ENCODE measurements at regions not wholly inside any gene's neighbourhood (a gene's known extent, or its start where the extent isn't known, plus 50 kb on each side); places are given as distances from the start of the nearest gene placed in this dataset.
A peak's percentile ranks its signal among the peaks of the same experiment; 100 is the strongest.

DNA sequence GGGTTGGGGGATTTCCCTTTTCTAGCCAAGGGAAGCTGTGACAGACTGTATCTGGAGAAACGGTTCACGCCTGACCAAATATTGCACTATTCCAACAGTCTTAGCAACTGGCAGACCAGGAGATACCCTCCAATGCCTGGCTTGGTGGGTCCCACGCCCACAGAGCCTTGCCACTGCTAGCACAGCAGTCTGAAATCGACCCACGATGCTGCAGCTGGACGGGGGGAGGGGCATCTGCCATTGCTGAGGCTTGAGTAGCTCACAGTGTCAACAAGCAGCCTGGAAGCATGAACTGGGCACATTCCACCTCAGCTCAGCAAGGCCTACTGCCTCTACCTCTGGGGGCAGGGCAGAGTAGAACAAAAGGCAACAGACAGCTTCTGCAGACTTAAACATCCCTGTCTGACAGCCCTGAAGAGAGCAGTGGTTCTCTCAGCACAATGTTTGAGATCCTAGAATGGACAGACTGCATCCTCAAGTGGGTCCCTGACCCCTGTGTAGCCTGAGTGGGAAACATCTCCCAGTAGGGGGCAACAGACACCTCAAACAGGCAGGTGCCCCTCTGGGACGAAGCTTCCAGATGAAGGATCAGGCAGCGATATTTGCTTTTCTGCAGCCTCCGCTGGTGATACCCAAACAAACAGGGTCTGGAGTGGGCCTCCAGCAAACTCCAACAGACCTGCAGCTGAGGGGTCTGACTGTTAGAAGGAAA lies 89.9 kb upstream of the ECI2 start:
- POLR2A ChIA-PET, result interaction anchor here (0.6 kb wide), 1 partner anchor 21 kb away, joined by 3 read pairs; no protein-coding TSS in a partner anchor
- Histone ChIP-seq H3K9me1 (replicated peaks; ENCODE audit: control insufficient read depth, extremely low read depth, insufficient read depth, low read length) (no peaks in the 10 kb centered on the region), H3K27ac (ENCODE audit: insufficient read depth, low read depth, low read length) (no peak overlapping the region), H3K4me1 (ENCODE audit: control insufficient read depth, extremely low read depth, insufficient read depth, low read length) (no peaks in the 10 kb centered on the region), H3K36me3 (ENCODE audit: control insufficient read depth in 2 of 2, extremely low read depth in 1 of 2, insufficient read depth in 2 of 2, low read length in 2 of 2) (no peaks in the 10 kb centered on the region), H3K4me2 (ENCODE audit: insufficient read depth, low read length) (no peak overlapping the region), H3K9me3 (replicated peaks; ENCODE audit: control insufficient read depth, insufficient read depth, low read length) (no peaks in the 10 kb centered on the region), H3K9ac (replicated peaks; ENCODE audit: extremely low read depth, insufficient read depth, low read length) (no peak overlapping the region), H4K20me1 (replicated peaks; ENCODE audit: control insufficient read depth, extremely low read depth, insufficient read depth, low read length) (no peaks in the 10 kb centered on the region), H3K4me3 (replicated peaks in 1 of 3; ENCODE audit: insufficient read depth in 1 of 3, low read depth in 1 of 3, low read length in 3 of 3) (no peak overlapping the region), H3K79me2 (ENCODE audit: control insufficient read depth, insufficient read depth, low read length) (no peaks in the 10 kb centered on the region), H3K27me3 (ENCODE audit: control insufficient read depth in 2 of 2, insufficient read depth in 2 of 2, low read length in 2 of 2) (no peaks in the 10 kb centered on the region), H2AFZ (ENCODE audit: low read depth, low read length) (no peak overlapping the region)
- intact Hi-C loops (cut with micrococcal nuclease), result no loop called here
- DNase-seq (ENCODE audit: low read depth, low spot score) (no peak), FAIRE-seq (no peak)
- no TSS peak for BruUV-seq (replicated peaks)
- CTCF ChIA-PET, result interaction anchor here (1.0 to 3.2 kb wide), 5 partner anchors 10 to 127 kb away, joined by 3 to 12 read pairs (median 3); no protein-coding TSS in a partner anchor
- dilution Hi-C loops (cut with MboI; ENCODE audit: extremely low pct_ligation_motif_present, low sequenced_read_pairs), result no loop called here
- TF ChIP-seq POLR2AphosphoS5 (IDR thresholded peaks at IDR 0.05; ENCODE audit: insufficient read depth, low read depth, low read length) (no peak), GATA2 (IDR thresholded peaks at IDR 0.05; ENCODE audit: insufficient read depth, insufficient read length, low read depth, low read length) (no peak), FOS (IDR thresholded peaks at IDR 0.05; ENCODE audit: borderline replicate concordance, insufficient read depth, low read length) (no peak), EZH2 (IDR thresholded peaks at IDR 0.05; ENCODE audit: borderline replicate concordance, low read depth, low read length, severe bottlenecking) (no peak)
- TF ChIP-seq, protein P1, sequence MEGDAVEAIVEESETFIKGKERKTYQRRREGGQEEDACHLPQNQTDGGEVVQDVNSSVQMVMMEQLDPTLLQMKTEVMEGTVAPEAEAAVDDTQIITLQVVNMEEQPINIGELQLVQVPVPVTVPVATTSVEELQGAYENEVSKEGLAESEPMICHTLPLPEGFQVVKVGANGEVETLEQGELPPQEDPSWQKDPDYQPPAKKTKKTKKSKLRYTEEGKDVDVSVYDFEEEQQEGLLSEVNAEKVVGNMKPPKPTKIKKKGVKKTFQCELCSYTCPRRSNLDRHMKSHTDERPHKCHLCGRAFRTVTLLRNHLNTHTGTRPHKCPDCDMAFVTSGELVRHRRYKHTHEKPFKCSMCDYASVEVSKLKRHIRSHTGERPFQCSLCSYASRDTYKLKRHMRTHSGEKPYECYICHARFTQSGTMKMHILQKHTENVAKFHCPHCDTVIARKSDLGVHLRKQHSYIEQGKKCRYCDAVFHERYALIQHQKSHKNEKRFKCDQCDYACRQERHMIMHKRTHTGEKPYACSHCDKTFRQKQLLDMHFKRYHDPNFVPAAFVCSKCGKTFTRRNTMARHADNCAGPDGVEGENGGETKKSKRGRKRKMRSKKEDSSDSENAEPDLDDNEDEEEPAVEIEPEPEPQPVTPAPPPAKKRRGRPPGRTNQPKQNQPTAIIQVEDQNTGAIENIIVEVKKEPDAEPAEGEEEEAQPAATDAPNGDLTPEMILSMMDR (IDR thresholded peaks at IDR 0.05; ENCODE audit: extremely low read depth in 1 of 2, insufficient read depth in 1 of 2, low read depth in 1 of 2, low read length in 2 of 2), result peak in 1 of 2 donors; percentile 17
